AG04450 (cell line): ENCODE measurements at regions not wholly inside any gene's neighbourhood (a gene's known extent, or its start where the extent isn't known, plus 50 kb on each side); places are given as distances from the start of the nearest gene placed in this dataset.

Source experiments
- CTCF ChIA-PET: fragments of 300-600, 350-600 bp; formaldehyde crosslinking; extraction: SDS; loops from one replicate; lab custom pipeline; 2022; ENCODE audit warnings: antibody characterized with exemption, inconsistent platforms; lab: Charles Lee
- POLR2A ChIA-PET: fragments of 350-600 bp; formaldehyde crosslinking; extraction: SDS; loops from one replicate; lab custom pipeline; 2021; ENCODE audit warnings: antibody characterized with exemption, inconsistent platforms; lab: Yijun Ruan, JAX
- DNase-seq: peaks from one replicate; pipeline ENCODE4 v3.0.0-alpha.2; 2011; ENCODE audit warnings: low read depth, low spot score
- H3K27ac ChIP-seq: one replicate; pipeline ENCODE4 v1.5.1; 2012; ENCODE audit warnings: low read depth, low read length, control low read depth
- H3K27me3 ChIP-seq: one replicate; pipeline ENCODE4 v1.6.0; 2012; ENCODE audit warnings: low read length; ENCODE audit not compliant: control insufficient read depth, insufficient read depth
- H3K4me3 ChIP-seq: 2 replicates; pipeline ENCODE4 v1.5.1; 2011; ENCODE audit warnings: mild to moderate bottlenecking, low read depth, low read length, control low read depth
- H3K9me3 ChIP-seq: 2 replicates; pipeline ENCODE4 v1.5.1; 2012; ENCODE audit warnings: low read length; ENCODE audit not compliant: control insufficient read depth, insufficient read depth
- TF ChIP-seq, protein P1 (sequence below): IDR thresholded peaks from 2 replicates; pipeline ENCODE4 v1.5.1; 2011; ENCODE audit warnings: low read depth, low read length, control low read depth, inconsistent platforms

- TF ChIP-seq, protein P1, sequence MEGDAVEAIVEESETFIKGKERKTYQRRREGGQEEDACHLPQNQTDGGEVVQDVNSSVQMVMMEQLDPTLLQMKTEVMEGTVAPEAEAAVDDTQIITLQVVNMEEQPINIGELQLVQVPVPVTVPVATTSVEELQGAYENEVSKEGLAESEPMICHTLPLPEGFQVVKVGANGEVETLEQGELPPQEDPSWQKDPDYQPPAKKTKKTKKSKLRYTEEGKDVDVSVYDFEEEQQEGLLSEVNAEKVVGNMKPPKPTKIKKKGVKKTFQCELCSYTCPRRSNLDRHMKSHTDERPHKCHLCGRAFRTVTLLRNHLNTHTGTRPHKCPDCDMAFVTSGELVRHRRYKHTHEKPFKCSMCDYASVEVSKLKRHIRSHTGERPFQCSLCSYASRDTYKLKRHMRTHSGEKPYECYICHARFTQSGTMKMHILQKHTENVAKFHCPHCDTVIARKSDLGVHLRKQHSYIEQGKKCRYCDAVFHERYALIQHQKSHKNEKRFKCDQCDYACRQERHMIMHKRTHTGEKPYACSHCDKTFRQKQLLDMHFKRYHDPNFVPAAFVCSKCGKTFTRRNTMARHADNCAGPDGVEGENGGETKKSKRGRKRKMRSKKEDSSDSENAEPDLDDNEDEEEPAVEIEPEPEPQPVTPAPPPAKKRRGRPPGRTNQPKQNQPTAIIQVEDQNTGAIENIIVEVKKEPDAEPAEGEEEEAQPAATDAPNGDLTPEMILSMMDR, result no peak
- Histone ChIP-seq H3K27me3 (peaks cover 3% of the 10 kb centered on the region), H3K27ac (no peak overlapping the region), H3K4me3 (no peak overlapping the region), H3K9me3 (no peaks in the 10 kb centered on the region)
- ChIA-PET POLR2A (no interaction called here), CTCF (no interaction called here)
- no peak for DNase-seq
Measured at GRCh38 chr5:133760532-133760931, 148.2 kb upstream of the FSTL4 start.

GRCh38 chr5:133758641-133759040, 146.3 kb upstream of the FSTL4 start:
- Histone ChIP-seq H3K9me3 (no peaks in the 10 kb centered on the region), H3K4me3 (no peak overlapping the region), H3K27me3 (peaks cover 3% of the 10 kb centered on the region), H3K27ac (no peak overlapping the region)
- ChIA-PET POLR2A (no interaction called here), CTCF (no interaction called here)
- TF ChIP-seq, protein P1, result no peak
- no peak for DNase-seq

DNA sequence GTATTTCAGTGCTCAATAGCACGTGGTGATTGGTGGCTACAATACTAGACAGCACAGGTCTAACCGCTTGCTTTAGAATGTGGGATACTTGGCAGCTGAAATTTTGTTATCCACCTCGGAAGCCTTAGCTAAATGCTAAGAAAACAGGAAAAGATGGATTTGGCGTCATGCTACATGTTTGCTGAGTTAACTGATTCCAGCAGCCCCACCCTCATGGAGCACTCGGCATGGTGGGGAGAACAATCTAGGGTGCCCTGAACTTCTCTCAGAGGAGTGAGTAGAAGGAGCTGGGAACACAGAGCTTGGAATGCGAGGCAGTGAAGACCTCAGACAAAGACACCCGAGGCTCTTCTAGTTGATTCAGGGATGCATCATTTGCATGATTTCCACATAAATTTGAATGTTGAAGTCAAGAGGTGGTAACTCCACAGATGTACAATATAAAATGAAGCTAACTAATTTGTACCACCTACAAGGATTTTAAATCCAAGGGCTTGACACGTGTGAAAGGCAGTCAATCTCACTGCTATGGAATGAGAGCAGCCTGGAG, 145.1 kb upstream of the FSTL4 start:
- Histone ChIP-seq H3K9me3 (no peaks in the 10 kb centered on the region), H3K4me3 (no peak overlapping the region), H3K27me3 (peaks cover 3% of the 10 kb centered on the region), H3K27ac (no peak overlapping the region)
- POLR2A ChIA-PET, result no interaction called here
- TF ChIP-seq, protein P1, result no peak
- CTCF ChIA-PET, result interaction anchor here (0.5 kb wide), 1 partner anchor 920 kb away, joined by 11 read pairs; no protein-coding TSS in a partner anchor
- DNase-seq, result no peak

- CTCF ChIA-PET, result no interaction called here
- Histone ChIP-seq H3K4me3 (no peak overlapping the region), H3K27ac (no peak overlapping the region), H3K9me3 (no peaks in the 10 kb centered on the region), H3K27me3 (peaks cover 3% of the 10 kb centered on the region)
- TF ChIP-seq, protein P1, result no peak
- no peak for DNase-seq
- POLR2A ChIA-PET, result no interaction called here
Measured at GRCh38 chr5:133756756-133757155, 144.4 kb upstream of the FSTL4 start.

DNA sequence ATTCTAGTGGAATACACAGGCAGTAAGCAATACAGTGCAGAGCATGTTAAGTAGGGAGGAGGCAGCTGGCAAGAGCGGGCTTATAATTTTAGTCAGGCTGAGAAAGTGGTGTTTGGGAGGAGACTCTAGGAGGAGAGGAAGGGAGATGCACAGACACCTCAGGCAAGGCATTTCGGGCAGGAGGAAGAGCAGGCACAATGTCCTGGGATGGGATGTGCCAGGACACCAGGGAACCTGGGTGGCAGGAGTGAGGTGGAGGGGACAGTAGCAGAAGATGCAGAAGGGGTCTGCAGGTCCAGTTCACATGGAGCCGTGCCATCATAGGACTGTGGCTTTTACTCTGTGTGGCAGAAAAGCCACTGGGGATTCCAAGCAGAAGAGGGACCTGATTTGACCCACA, 143.7 kb upstream of the FSTL4 start:
- DNase-seq, result no peak
- Histone ChIP-seq H3K9me3 (no peaks in the 10 kb centered on the region), H3K27ac (no peak overlapping the region), H3K27me3 (peaks cover 3% of the 10 kb centered on the region), H3K4me3 (no peak overlapping the region)
- ChIA-PET CTCF (interaction anchor here (1.0 kb wide), 1 partner anchor 10 kb away, joined by 3 read pairs; no protein-coding TSS in a partner anchor), POLR2A (no interaction called here)
- TF ChIP-seq, protein P1, result no peak
